ENCODE measurements at regions not wholly inside any gene's neighbourhood (a gene's known extent, or its start where the extent isn't known, plus 50 kb on each side); places are given as distances from the start of the nearest gene placed in this dataset.

DNA sequence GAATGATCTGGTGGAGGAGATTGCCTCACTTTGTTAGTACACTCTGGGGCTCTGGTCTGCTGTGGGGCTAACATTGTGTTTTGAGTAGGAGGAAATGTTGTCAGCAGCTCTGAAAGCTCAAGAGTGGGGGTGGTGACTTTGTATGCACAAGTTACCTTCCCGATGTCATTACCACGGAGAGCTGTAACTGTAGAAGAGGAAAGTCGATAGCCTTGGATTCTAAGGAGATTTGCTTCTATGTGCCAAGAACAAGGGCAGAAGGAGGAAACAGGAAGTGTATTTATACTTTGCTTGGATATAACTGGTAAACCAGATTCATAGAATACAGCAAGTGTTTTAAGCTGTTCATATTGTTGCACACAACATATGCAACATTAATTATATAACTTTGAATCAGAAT is 196.1 kb downstream of the AMY1C start:
- Histone ChIP-seq H3K4ac (ENCODE audit: low read length) (no peak overlapping the region), H2BK12ac (ENCODE audit: low read length) (no peak overlapping the region), H3K9me3 (replicated peaks in 1 of 2; ENCODE audit: control insufficient read depth in 2 of 2, insufficient read depth in 1 of 2, low read depth in 1 of 2, low read length in 2 of 2) (no peaks in the 10 kb centered on the region), H3K18ac (ENCODE audit: low read length) (no peak overlapping the region), H3K23ac (ENCODE audit: low read depth, low read length, poor library complexity) (no peak overlapping the region), H3K4me1 (ENCODE audit: control insufficient read depth in 2 of 2, insufficient read depth in 1 of 2, low read depth in 1 of 2, low read length in 2 of 2) (peaks cover 0 to 2% of the 10 kb centered on the region in 2 donors), H3K27ac (replicated peaks; ENCODE audit: low read length) (no peak overlapping the region), H2BK120ac (ENCODE audit: low read depth, low read length) (no peak overlapping the region), H2AK5ac (ENCODE audit: low read depth, low read length) (no peak overlapping the region), H4K8ac (ENCODE audit: low read depth, low read length) (no peak overlapping the region), H3K4me3 (ENCODE audit: low read length in 2 of 2) (no peak overlapping the region), H4K91ac (ENCODE audit: low read depth, low read length, poor library complexity) (no peak overlapping the region), H3K14ac (ENCODE audit: low read length) (no peak overlapping the region), H3K9ac (ENCODE audit: low read depth, low read length, poor library complexity) (no peak overlapping the region), H3K79me1 (ENCODE audit: low read depth, low read length) (no peaks in the 10 kb centered on the region), H3K36me3 (replicated peaks in 1 of 2; ENCODE audit: control insufficient read depth in 2 of 2, insufficient read depth in 2 of 2, low read length in 2 of 2) (no peaks in the 10 kb centered on the region), H3K4me2 (ENCODE audit: insufficient read depth, low read length, poor library complexity, severe bottlenecking) (no peak overlapping the region), H2AFZ (ENCODE audit: low read length) (no peak overlapping the region), H3K27me3 (ENCODE audit: control insufficient read depth in 3 of 3, insufficient read depth in 3 of 3, low read depth in 1 of 3, low read length in 3 of 3) (no peaks in the 10 kb centered on the region), H2BK15ac (ENCODE audit: low read length) (no peak overlapping the region), H2BK5ac (ENCODE audit: low read length) (no peak overlapping the region)
- WGBS, 2 donors (ENCODE audit: extremely low coverage in 2 of 2, insufficient read length in 2 of 2, insufficient replicate concordance in 1 of 2) = no CpG with 5 or more reads among the region's 3 CpGs
- DNase-seq (ENCODE audit: low spot score) = no peak

DNA sequence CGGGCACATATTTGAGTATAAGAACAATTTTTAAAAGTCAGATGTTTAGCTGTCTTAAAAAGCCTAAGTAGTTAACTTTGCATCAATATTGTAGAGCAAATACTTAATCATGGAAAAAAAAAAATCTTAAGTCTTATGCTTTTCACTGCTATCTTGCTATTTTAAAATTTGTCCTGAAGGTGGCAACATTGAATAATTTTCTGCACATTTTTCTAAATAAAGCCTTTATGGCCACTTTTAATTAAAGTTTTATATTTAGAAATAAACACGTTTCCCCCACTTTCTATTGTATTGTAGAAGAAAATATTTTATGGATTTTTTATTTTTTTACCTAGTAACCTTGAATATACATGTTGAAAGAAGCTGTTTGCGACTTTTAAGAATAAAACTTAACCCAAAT is 198.8 kb downstream of the AMY1C start:
- no peak overlapping the region for H2BK120ac ChIP-seq (ENCODE audit: low read depth, low read length)
- no peak overlapping the region for H4K8ac ChIP-seq (ENCODE audit: low read depth, low read length)
- no peak overlapping the region for H2BK5ac ChIP-seq (ENCODE audit: low read length)
- H3K14ac ChIP-seq (ENCODE audit: low read length) = no peak overlapping the region
- H3K79me1 ChIP-seq (ENCODE audit: low read depth, low read length) = no peaks in the 10 kb centered on the region
- H2AK5ac ChIP-seq (ENCODE audit: low read depth, low read length) = no peak overlapping the region
- H3K4me2 ChIP-seq (ENCODE audit: insufficient read depth, low read length, poor library complexity, severe bottlenecking) = no peak overlapping the region
- no peaks in the 10 kb centered on the region for H3K36me3 ChIP-seq (replicated peaks in 1 of 2; ENCODE audit: control insufficient read depth in 2 of 2, insufficient read depth in 2 of 2, low read length in 2 of 2)
- no peaks in the 10 kb centered on the region for H3K9me3 ChIP-seq (replicated peaks in 1 of 2; ENCODE audit: control insufficient read depth in 2 of 2, insufficient read depth in 1 of 2, low read depth in 1 of 2, low read length in 2 of 2)
- H3K18ac ChIP-seq (ENCODE audit: low read length) = no peak overlapping the region
- no peak for DNase-seq (ENCODE audit: low spot score)
- no peak overlapping the region for H2BK15ac ChIP-seq (ENCODE audit: low read length)
- H3K4me1 ChIP-seq (ENCODE audit: control insufficient read depth in 2 of 2, insufficient read depth in 1 of 2, low read depth in 1 of 2, low read length in 2 of 2) = no peaks in the 10 kb centered on the region
- H3K9ac ChIP-seq (ENCODE audit: low read depth, low read length, poor library complexity) = no peak overlapping the region
- H3K27me3 ChIP-seq (ENCODE audit: control insufficient read depth in 3 of 3, insufficient read depth in 3 of 3, low read depth in 1 of 3, low read length in 3 of 3) = no peaks in the 10 kb centered on the region
- no peak overlapping the region for H3K4me3 ChIP-seq (ENCODE audit: low read length in 2 of 2)
- no peak overlapping the region for H2AFZ ChIP-seq (ENCODE audit: low read length)
- WGBS, 2 donors (ENCODE audit: extremely low coverage in 2 of 2, insufficient read length in 2 of 2, insufficient replicate concordance in 1 of 2) = no CpG with 5 or more reads among the region's 3 CpGs
- H3K27ac ChIP-seq (replicated peaks; ENCODE audit: low read length) = no peak overlapping the region
- H2BK12ac ChIP-seq (ENCODE audit: low read length) = no peak overlapping the region
- no peak overlapping the region for H3K23ac ChIP-seq (ENCODE audit: low read depth, low read length, poor library complexity)
- no peak overlapping the region for H4K91ac ChIP-seq (ENCODE audit: low read depth, low read length, poor library complexity)
- no peak overlapping the region for H3K4ac ChIP-seq (ENCODE audit: low read length)

DNA sequence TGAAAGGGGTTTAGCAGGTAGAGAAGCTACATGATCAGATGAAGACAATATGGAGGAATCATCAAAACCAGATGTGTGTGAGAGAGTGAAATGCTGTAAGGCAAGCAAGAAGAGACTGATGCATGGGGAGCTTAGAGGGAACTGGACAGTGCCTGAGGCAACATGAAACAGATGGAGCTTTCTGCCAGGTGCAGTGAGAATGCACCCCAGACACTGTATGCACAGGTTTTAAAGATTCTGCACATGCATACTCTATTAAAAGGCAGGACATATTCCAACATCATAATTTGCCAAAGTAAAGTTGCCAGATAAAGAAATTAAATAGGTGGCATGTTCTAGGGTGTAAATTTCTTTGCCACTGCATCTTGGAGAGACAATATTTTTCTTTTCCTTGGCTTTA is 200.1 kb downstream of the AMY1C start:
- H3K27ac ChIP-seq (replicated peaks; ENCODE audit: low read length) = no peak overlapping the region
- H3K36me3 ChIP-seq (replicated peaks in 1 of 2; ENCODE audit: control insufficient read depth in 2 of 2, insufficient read depth in 2 of 2, low read length in 2 of 2) = no peaks in the 10 kb centered on the region
- H2BK5ac ChIP-seq (ENCODE audit: low read length) = no peak overlapping the region
- H3K27me3 ChIP-seq (ENCODE audit: control insufficient read depth in 3 of 3, insufficient read depth in 3 of 3, low read depth in 1 of 3, low read length in 3 of 3) = no peaks in the 10 kb centered on the region
- H3K4ac ChIP-seq (ENCODE audit: low read length) = no peak overlapping the region
- H3K4me1 ChIP-seq (ENCODE audit: control insufficient read depth in 2 of 2, insufficient read depth in 1 of 2, low read depth in 1 of 2, low read length in 2 of 2) = no peaks in the 10 kb centered on the region
- H3K23ac ChIP-seq (ENCODE audit: low read depth, low read length, poor library complexity) = no peak overlapping the region
- H3K18ac ChIP-seq (ENCODE audit: low read length) = no peak overlapping the region
- H4K8ac ChIP-seq (ENCODE audit: low read depth, low read length) = no peak overlapping the region
- no peak overlapping the region for H4K91ac ChIP-seq (ENCODE audit: low read depth, low read length, poor library complexity)
- H3K14ac ChIP-seq (ENCODE audit: low read length) = no peak overlapping the region
- H2BK12ac ChIP-seq (ENCODE audit: low read length) = no peak overlapping the region
- no peak for DNase-seq (ENCODE audit: low spot score)
- H2BK120ac ChIP-seq (ENCODE audit: low read depth, low read length) = no peak overlapping the region
- no peak overlapping the region for H2BK15ac ChIP-seq (ENCODE audit: low read length)
- H2AFZ ChIP-seq (ENCODE audit: low read length) = no peak overlapping the region
- no peaks in the 10 kb centered on the region for H3K9me3 ChIP-seq (replicated peaks in 1 of 2; ENCODE audit: control insufficient read depth in 2 of 2, insufficient read depth in 1 of 2, low read depth in 1 of 2, low read length in 2 of 2)
- no peak overlapping the region for H3K4me2 ChIP-seq (ENCODE audit: insufficient read depth, low read length, poor library complexity, severe bottlenecking)
- H2AK5ac ChIP-seq (ENCODE audit: low read depth, low read length) = no peak overlapping the region
- H3K79me1 ChIP-seq (ENCODE audit: low read depth, low read length) = no peaks in the 10 kb centered on the region
- H3K4me3 ChIP-seq (ENCODE audit: low read length in 2 of 2) = no peak overlapping the region
- H3K9ac ChIP-seq (ENCODE audit: low read depth, low read length, poor library complexity) = no peak overlapping the region

DNA sequence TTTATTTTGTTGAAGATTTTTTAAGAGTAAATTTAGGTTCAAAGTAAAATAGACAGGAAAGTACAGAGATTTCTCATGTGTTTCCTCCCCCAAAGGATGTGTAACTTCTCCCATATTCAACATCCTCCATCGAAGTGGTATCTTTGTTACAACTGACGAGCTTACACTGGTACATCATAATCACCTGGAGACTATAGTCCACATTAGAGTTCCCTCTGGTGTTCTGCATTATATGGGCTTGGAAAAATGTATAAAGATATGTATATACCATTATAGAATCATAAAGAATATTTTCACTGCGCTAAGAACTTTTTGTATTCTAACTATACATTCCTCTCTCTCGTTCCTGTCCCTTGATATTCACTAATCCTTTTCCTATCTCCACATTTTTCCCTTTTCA is 203.7 kb downstream of the AMY1C start:
- Histone ChIP-seq H2BK12ac (ENCODE audit: low read length) (no peak overlapping the region), H3K36me3 (replicated peaks in 1 of 2; ENCODE audit: control insufficient read depth in 2 of 2, insufficient read depth in 2 of 2, low read length in 2 of 2) (no peaks in the 10 kb centered on the region), H3K79me1 (ENCODE audit: low read depth, low read length) (no peaks in the 10 kb centered on the region), H2AFZ (ENCODE audit: low read length) (no peak overlapping the region), H3K18ac (ENCODE audit: low read length) (no peak overlapping the region), H3K4me2 (ENCODE audit: insufficient read depth, low read length, poor library complexity, severe bottlenecking) (no peak overlapping the region), H2AK5ac (ENCODE audit: low read depth, low read length) (no peak overlapping the region), H3K9me3 (replicated peaks in 1 of 2; ENCODE audit: control insufficient read depth in 2 of 2, insufficient read depth in 1 of 2, low read depth in 1 of 2, low read length in 2 of 2) (no peaks in the 10 kb centered on the region), H3K4ac (ENCODE audit: low read length) (no peak overlapping the region), H2BK120ac (ENCODE audit: low read depth, low read length) (no peak overlapping the region), H3K27me3 (ENCODE audit: control insufficient read depth in 3 of 3, insufficient read depth in 3 of 3, low read depth in 1 of 3, low read length in 3 of 3) (no peaks in the 10 kb centered on the region), H4K8ac (ENCODE audit: low read depth, low read length) (no peak overlapping the region), H3K23ac (ENCODE audit: low read depth, low read length, poor library complexity) (no peak overlapping the region), H3K27ac (replicated peaks; ENCODE audit: low read length) (no peak overlapping the region), H3K4me3 (ENCODE audit: low read length in 2 of 2) (no peak overlapping the region), H2BK15ac (ENCODE audit: low read length) (no peak overlapping the region), H3K14ac (ENCODE audit: low read length) (no peak overlapping the region), H3K9ac (ENCODE audit: low read depth, low read length, poor library complexity) (no peak overlapping the region), H3K4me1 (ENCODE audit: control insufficient read depth in 2 of 2, insufficient read depth in 1 of 2, low read depth in 1 of 2, low read length in 2 of 2) (no peaks in the 10 kb centered on the region), H2BK5ac (ENCODE audit: low read length) (no peak overlapping the region), H4K91ac (ENCODE audit: low read depth, low read length, poor library complexity) (no peak overlapping the region)
- no CpG with 5 or more reads among the region's 4 CpGs for WGBS, 2 donors (ENCODE audit: extremely low coverage in 2 of 2, insufficient read length in 2 of 2, insufficient replicate concordance in 1 of 2)
- no peak for DNase-seq (ENCODE audit: low spot score)
